ENCODE measurements at regions not wholly inside any gene's neighbourhood (a gene's known extent, or its start where the extent isn't known, plus 50 kb on each side); places are given as distances from the start of the nearest gene placed in this dataset.

- Histone ChIP-seq H3K4me2 (ENCODE audit: low read length) (no peak overlapping the region), H3K9ac (ENCODE audit: low read length) (no peak overlapping the region), H3K4me3 (ENCODE audit: low read length) (no peak overlapping the region), H4K20me1 (ENCODE audit: insufficient read depth) (no peaks in the 10 kb centered on the region), H3K27ac (ENCODE audit: low read length) (no peak overlapping the region), H3K27me3 (ENCODE audit: insufficient read depth, low read depth, low read length) (no peaks in the 10 kb centered on the region), H3K79me2 (replicated peaks; ENCODE audit: insufficient read depth, low read length) (no peaks in the 10 kb centered on the region), H3K9me2 (ENCODE audit: insufficient read depth, low read length) (no peaks in the 10 kb centered on the region), H3K9me3 (ENCODE audit: low read length) (no peaks in the 10 kb centered on the region), H3F3A (ENCODE audit: insufficient read depth, low read length, poor library complexity, severe bottlenecking) (no peaks in the 10 kb centered on the region), H3K36me3 (ENCODE audit: insufficient read depth, low read length) (no peaks in the 10 kb centered on the region), H2AFZ (ENCODE audit: low read depth, low read length) (no peak overlapping the region)
- TF ChIP-seq POLR2AphosphoS5 (IDR thresholded peaks at IDR 0.05) (no peak), RAD21 (conservative IDR thresholded peaks at IDR 0.05) (no peak), REST (IDR thresholded peaks at IDR 0.05; ENCODE audit: borderline replicate concordance) (no peak), MXI1 (conservative IDR thresholded peaks at IDR 0.05; ENCODE audit: poor library complexity, severe bottlenecking) (no peak), SMC3 (conservative IDR thresholded peaks at IDR 0.05; ENCODE audit: poor library complexity) (no peak), EZH2 (IDR thresholded peaks at IDR 0.05; ENCODE audit: borderline replicate concordance, insufficient read depth, low read length, poor library complexity, severe bottlenecking) (no peak), EP300 (conservative IDR thresholded peaks at IDR 0.05; ENCODE audit: poor library complexity, severe bottlenecking) (no peak), TAF1 (IDR thresholded peaks at IDR 0.05; ENCODE audit: low read depth) (no peak), CTCF (IDR thresholded peaks at IDR 0.05; ENCODE audit: poor library complexity, severe bottlenecking) (no peak)
Measured at GRCh38 chr6:140311146-140311545, 936.7 kb upstream of the CITED2 start.

GRCh38 chr6:140303218-140303949 is 928.9 kb upstream of the CITED2 start:
- no peaks in the 10 kb centered on the region for H3K27me3 ChIP-seq (ENCODE audit: insufficient read depth, low read depth, low read length)
- H3K4me2 ChIP-seq (ENCODE audit: low read length), result no peak overlapping the region
- H4K20me1 ChIP-seq (ENCODE audit: insufficient read depth), result no peaks in the 10 kb centered on the region
- no peak overlapping the region for H3K27ac ChIP-seq (ENCODE audit: low read length)
- H3K9me2 ChIP-seq (ENCODE audit: insufficient read depth, low read length), result no peaks in the 10 kb centered on the region
- no peaks in the 10 kb centered on the region for H3K36me3 ChIP-seq (ENCODE audit: insufficient read depth, low read length)
- H3K4me3 ChIP-seq (ENCODE audit: low read length), result no peak overlapping the region
- TF ChIP-seq CTCF (IDR thresholded peaks at IDR 0.05; ENCODE audit: poor library complexity, severe bottlenecking), result no peak
- TF ChIP-seq POLR2AphosphoS5 (IDR thresholded peaks at IDR 0.05), result no peak
- TF ChIP-seq MXI1 (conservative IDR thresholded peaks at IDR 0.05; ENCODE audit: poor library complexity, severe bottlenecking), result no peak
- no peak for TF ChIP-seq EP300 (conservative IDR thresholded peaks at IDR 0.05; ENCODE audit: poor library complexity, severe bottlenecking)
- TF ChIP-seq REST (IDR thresholded peaks at IDR 0.05; ENCODE audit: borderline replicate concordance), result no peak
- TF ChIP-seq SMC3 (conservative IDR thresholded peaks at IDR 0.05; ENCODE audit: poor library complexity), result no peak
- TF ChIP-seq EZH2 (IDR thresholded peaks at IDR 0.05; ENCODE audit: borderline replicate concordance, insufficient read depth, low read length, poor library complexity, severe bottlenecking), result no peak
- no peak for TF ChIP-seq TAF1 (IDR thresholded peaks at IDR 0.05; ENCODE audit: low read depth)
- no peak for TF ChIP-seq RAD21 (conservative IDR thresholded peaks at IDR 0.05)
- no peaks in the 10 kb centered on the region for H3F3A ChIP-seq (ENCODE audit: insufficient read depth, low read length, poor library complexity, severe bottlenecking)
- no peak overlapping the region for H2AFZ ChIP-seq (ENCODE audit: low read depth, low read length)
- no peaks in the 10 kb centered on the region for H3K9me3 ChIP-seq (ENCODE audit: low read length)
- no peaks in the 10 kb centered on the region for H3K79me2 ChIP-seq (replicated peaks; ENCODE audit: insufficient read depth, low read length)
- H3K9ac ChIP-seq (ENCODE audit: low read length), result no peak overlapping the region

Measured in neural cell (in vitro differentiated cells).